GM12865 (cell line): ENCODE measurements at regions not wholly inside any gene's neighbourhood (a gene's known extent, or its start where the extent isn't known, plus 50 kb on each side); places are given as distances from the start of the nearest gene placed in this dataset.

Experiments
- DNase-seq: peaks from one replicate; pipeline ENCODE4 v3.0.0; 2010; ENCODE audit warnings: low read depth
- H3K4me3 ChIP-seq: 2 replicates; pipeline ENCODE4 v1.5.1; 2011; ENCODE audit warnings: mild to moderate bottlenecking, low read depth, low read length, control low read depth
- TF ChIP-seq, protein P1 (sequence below): IDR thresholded peaks from 2 replicates; pipeline ENCODE4 v1.5.1; 2011; ENCODE audit warnings: low read length, control low read depth, low read depth, inconsistent platforms; ENCODE audit not compliant: insufficient read depth; ENCODE audit errors: missing control alignments

DNA sequence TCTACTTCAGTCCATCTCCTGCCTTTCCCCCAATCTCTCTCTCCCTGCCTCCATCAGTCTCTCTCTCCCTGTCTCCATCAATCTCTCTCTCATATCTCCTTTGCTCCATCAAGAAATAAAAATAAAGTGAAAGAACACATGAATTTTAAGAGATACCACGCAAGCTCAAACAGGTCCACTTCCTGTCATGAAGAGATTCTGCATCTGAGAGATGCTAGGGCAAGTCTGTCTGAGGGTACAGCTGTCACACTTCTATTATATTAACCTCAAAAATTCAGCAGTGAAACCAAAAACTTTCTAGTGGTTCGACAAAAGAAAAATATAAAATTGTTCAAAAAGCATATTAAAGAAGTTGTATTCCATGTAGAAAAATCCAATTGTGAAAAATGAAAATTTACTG lies 296.8 kb upstream of the RSPO3 start:
- no peak for DNase-seq
- no peak overlapping the region for H3K4me3 ChIP-seq
- TF ChIP-seq, protein P1, sequence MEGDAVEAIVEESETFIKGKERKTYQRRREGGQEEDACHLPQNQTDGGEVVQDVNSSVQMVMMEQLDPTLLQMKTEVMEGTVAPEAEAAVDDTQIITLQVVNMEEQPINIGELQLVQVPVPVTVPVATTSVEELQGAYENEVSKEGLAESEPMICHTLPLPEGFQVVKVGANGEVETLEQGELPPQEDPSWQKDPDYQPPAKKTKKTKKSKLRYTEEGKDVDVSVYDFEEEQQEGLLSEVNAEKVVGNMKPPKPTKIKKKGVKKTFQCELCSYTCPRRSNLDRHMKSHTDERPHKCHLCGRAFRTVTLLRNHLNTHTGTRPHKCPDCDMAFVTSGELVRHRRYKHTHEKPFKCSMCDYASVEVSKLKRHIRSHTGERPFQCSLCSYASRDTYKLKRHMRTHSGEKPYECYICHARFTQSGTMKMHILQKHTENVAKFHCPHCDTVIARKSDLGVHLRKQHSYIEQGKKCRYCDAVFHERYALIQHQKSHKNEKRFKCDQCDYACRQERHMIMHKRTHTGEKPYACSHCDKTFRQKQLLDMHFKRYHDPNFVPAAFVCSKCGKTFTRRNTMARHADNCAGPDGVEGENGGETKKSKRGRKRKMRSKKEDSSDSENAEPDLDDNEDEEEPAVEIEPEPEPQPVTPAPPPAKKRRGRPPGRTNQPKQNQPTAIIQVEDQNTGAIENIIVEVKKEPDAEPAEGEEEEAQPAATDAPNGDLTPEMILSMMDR: no peak

DNA sequence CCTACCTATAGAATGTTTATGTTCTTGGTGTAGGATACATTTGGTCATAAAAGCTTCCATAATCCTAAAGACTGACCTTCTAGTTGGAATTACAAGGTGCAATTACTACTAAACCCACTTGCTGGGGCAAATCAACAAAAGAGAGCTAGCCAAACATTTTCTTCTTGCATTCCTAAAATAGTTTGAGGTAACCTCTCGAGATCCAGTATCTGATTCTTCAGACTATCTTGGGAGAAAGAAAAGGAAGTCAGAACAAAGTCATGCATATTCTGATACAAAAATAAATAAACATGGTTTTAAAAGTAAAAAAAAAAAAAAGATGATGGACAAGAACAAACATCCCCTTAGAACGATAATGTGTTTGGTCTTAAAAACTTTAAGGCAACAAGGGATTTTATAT lies 294.2 kb upstream of the RSPO3 start:
- TF ChIP-seq, protein P1: no peak
- H3K4me3 ChIP-seq: no peak overlapping the region
- no peak for DNase-seq

DNA sequence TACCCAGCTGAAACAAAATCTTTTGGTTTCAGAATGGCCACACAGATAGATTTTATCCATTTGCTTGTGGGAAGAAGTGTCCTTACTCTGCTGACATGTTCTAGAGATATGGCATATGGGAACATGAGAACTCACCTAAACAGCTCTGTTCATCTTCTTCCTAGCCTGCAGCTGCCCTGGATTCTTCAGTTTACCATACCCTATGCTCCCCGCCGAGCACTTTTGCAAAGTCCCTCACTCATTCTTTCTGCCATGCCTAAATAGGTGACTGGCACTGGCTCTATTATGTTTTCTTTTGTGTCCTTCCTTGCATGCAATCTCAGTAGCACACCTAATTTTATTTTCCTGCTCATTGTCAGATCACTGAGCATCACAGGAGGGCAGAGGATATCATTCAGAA lies 293.7 kb upstream of the RSPO3 start:
- no peak overlapping the region for H3K4me3 ChIP-seq
- no peak for DNase-seq
- TF ChIP-seq, protein P1: no peak

DNA sequence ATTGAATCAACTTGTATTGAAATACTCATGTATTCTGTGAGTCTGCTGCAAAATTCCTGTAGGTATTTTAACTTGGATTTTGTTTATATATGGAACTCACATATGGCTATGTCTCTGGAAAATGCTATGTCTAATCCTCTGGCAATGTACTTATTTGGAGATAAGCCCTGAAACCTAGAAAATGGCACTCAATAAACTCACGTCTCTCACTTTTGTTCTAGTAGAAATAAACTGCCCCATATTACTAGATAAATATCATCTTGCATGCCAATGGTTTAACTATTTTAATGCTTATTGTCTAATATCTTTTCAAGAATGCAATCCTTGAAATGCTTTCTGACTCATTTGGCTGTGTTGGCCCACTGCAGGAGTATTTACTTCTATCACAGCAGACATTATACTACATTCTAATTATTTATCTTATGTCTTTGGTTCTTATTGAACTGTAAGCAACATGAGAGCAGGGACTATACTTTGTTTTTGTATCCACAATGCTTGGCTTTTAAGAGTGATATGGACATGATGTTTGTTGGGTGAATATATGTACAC lies 292.2 kb upstream of the RSPO3 start:
- no peak overlapping the region for H3K4me3 ChIP-seq
- TF ChIP-seq, protein P1: no peak
- DNase-seq: no peak

GRCh38 chr6:126831461-126831860 lies 287.0 kb upstream of the RSPO3 start:
- no peak overlapping the region for H3K4me3 ChIP-seq
- no peak for DNase-seq
- TF ChIP-seq, protein P1: no peak

DNA sequence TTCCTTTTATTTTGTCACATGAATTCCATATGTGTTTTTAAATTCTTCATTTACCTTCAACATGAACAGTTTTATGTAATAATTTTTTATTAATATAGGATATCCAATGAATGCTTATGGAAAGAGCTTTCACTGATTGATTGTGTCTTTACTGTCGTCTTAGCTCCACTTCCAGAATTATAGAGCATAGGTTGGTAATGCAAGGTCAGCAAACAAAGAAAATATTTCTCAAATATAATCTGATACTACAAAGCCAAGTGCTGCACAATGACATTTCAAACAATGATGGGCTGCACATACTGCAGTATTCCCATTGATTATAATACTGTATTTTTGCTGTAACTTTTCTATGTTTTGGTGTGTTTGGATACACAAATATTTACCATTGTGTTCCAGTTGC lies 275.7 kb upstream of the RSPO3 start:
- TF ChIP-seq, protein P1: no peak
- DNase-seq: no peak
- no peak overlapping the region for H3K4me3 ChIP-seq

DNA sequence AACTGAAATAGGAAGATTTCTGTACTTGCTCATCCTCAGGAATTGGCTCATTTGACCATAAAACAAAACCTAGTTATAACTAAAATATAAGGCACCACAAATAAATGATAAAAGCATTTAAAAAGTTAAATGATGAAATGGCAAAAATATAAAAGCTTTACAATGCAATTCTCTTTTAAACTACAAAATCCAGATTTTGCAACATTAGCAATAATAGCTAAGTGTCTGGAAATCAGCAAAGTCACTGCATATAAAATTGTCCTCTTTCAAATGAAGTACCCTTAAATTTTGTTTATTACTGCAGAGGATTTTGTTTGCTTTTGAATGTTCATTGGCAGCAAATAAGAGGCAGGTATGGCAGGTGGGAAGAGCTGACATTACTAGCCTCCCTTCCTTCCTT lies 270.4 kb upstream of the RSPO3 start:
- TF ChIP-seq, protein P1: no peak
- DNase-seq: no peak
- H3K4me3 ChIP-seq: no peak overlapping the region
